Endodermal cell (in vitro differentiated cells): ENCODE measurements at regions not wholly inside any gene's neighbourhood (a gene's known extent, or its start where the extent isn't known, plus 50 kb on each side); places are given as distances from the start of the nearest gene placed in this dataset.

Experiments
- DNase-seq: peaks from one replicate; pipeline ENCODE4 v3.0.0-alpha.2; 2017
- H3K27ac ChIP-seq: 2 replicates; pipeline ENCODE4 v1.5.1; 2013; ENCODE audit warnings: mild to moderate bottlenecking, low read depth, low read length, moderate library complexity
- H3K27me3 ChIP-seq: 2 replicates; pipeline ENCODE4 v1.6.1; 2013; ENCODE audit warnings: mild to moderate bottlenecking, low read length, moderate library complexity; ENCODE audit not compliant: insufficient read depth, control insufficient read depth, poor library complexity, severe bottlenecking
- H3K36me3 ChIP-seq: 2 replicates; pipeline ENCODE4 v1.7.0; 2013; ENCODE audit warnings: mild to moderate bottlenecking, low read length, moderate library complexity; ENCODE audit not compliant: control insufficient read depth, insufficient read depth
- H3K4me1 ChIP-seq: one replicate; pipeline ENCODE4 v1.7.0; 2013; ENCODE audit warnings: low read length; ENCODE audit not compliant: control insufficient read depth, insufficient read depth
- H3K4me3 ChIP-seq: 2 replicates; pipeline ENCODE4 v1.5.1; 2013; ENCODE audit warnings: mild to moderate bottlenecking, low read length, moderate library complexity
- H3K9ac ChIP-seq: 2 replicates; pipeline ENCODE4 v1.6.1; 2013; ENCODE audit warnings: mild to moderate bottlenecking, low read length, moderate library complexity; ENCODE audit not compliant: poor library complexity, severe bottlenecking; ENCODE audit errors: extremely low read depth
- H3K9me3 ChIP-seq: 2 replicates; pipeline ENCODE4 v1.6.1; 2013; ENCODE audit warnings: mild to moderate bottlenecking, low read length, moderate library complexity; ENCODE audit not compliant: control insufficient read depth
- H3K27ac Mint-ChIP-seq: 2 replicates; pipeline ENCODE4 v1.8.0; 2020; ENCODE audit warnings: mixed read lengths
- H3K27me3 Mint-ChIP-seq: 2 replicates; pipeline ENCODE4 v1.8.0; 2021; ENCODE audit warnings: mild to moderate bottlenecking, mixed read lengths; ENCODE audit not compliant: insufficient read depth
- H3K36me3 Mint-ChIP-seq: 2 replicates; pipeline ENCODE4 v1.8.0; 2020; ENCODE audit warnings: low read depth, mixed read lengths
- H3K4me1 Mint-ChIP-seq: 2 replicates; pipeline ENCODE4 v1.8.0; 2020; ENCODE audit warnings: mixed read lengths
- H3K4me3 Mint-ChIP-seq: 2 replicates; pipeline ENCODE4 v1.8.0; 2020; ENCODE audit warnings: mild to moderate bottlenecking, moderate library complexity, mixed read lengths
- H3K9me3 Mint-ChIP-seq: 2 replicates; pipeline ENCODE4 v1.8.0; 2020; ENCODE audit warnings: mild to moderate bottlenecking, mixed read lengths
- CTCF ChIP-seq: fragments of 200-600 bp; sonication (generic); conservative IDR thresholded peaks from 2 replicates; pipeline ENCODE4 v1.5.0; 2021; ENCODE audit warnings: antibody characterized with exemption, mild to moderate bottlenecking
- WGBS, 2 experiments: methylation state at CpG; one replicate each; pipeline versions ENCODE4 v1.1.5 to v1.1.7; 2013; ENCODE audit warnings: missing lambda C conversion rate in 2 of 2, mixed read lengths in 1 of 2; ENCODE audit not compliant: insufficient coverage in 1 of 2, insufficient read length in 1 of 2; 5-methylcytosine and 5-hydroxymethylcytosine counted together

- no peak for DNase-seq
- H3K27me3 Mint-ChIP-seq = no peaks in the 10 kb centered on the region
- Histone ChIP-seq H3K36me3 (no peaks in the 10 kb centered on the region), H3K27ac (no peak overlapping the region), H3K4me3 (no peak overlapping the region), H3K9ac (no peak overlapping the region), H3K4me1 (peaks cover 10% of the 10 kb centered on the region), H3K27me3 (no peaks in the 10 kb centered on the region), H3K9me3 (no peaks in the 10 kb centered on the region)
- TF ChIP-seq CTCF = peak; percentile 40
- 91 to 100% methylated on average over 2 to 3 of the region's 3 CpGs for WGBS, 2 experiments
- H3K27ac Mint-ChIP-seq = no peak overlapping the region
- peaks cover 9% of the 10 kb centered on the region for H3K4me1 Mint-ChIP-seq
- no peaks in the 10 kb centered on the region for H3K9me3 Mint-ChIP-seq
- H3K36me3 Mint-ChIP-seq = peaks cover under 1% of the 10 kb centered on the region
- no peak overlapping the region for H3K4me3 Mint-ChIP-seq
These were observed 221.3 kb upstream of the TAS2R1 start for GRCh38 chr5:9851458-9851857.

DNA sequence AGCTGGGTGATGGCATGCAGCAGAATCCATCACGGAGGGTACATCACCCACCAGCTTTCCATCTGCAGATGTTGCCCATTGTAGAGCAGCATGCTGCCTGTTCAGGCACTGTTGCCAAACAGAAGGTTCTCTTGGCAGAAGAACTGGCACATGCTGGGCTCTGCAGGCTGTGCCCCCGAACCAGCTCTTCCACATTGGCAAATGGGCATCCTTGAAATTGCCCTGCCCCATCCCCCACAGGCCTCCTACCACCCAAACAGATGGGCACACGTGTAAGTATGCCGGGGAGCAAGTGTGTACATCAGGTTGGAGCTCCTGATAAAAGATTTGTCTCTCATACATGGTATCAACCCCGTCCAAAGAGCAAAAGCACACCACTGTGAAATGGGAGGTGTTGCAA lies 220.3 kb upstream of the TAS2R1 start:
- Mint-ChIP-seq H3K4me3 (no peak overlapping the region), H3K9me3 (no peaks in the 10 kb centered on the region), H3K4me1 (peaks cover 9% of the 10 kb centered on the region), H3K27ac (no peak overlapping the region), H3K27me3 (no peaks in the 10 kb centered on the region), H3K36me3 (no peaks in the 10 kb centered on the region)
- no peaks in the 10 kb centered on the region for H3K9me3 ChIP-seq
- no peaks in the 10 kb centered on the region for H3K27me3 ChIP-seq
- H3K4me1 ChIP-seq = peaks cover 10% of the 10 kb centered on the region
- 91 to 96% methylated on average over 4 to 5 of the region's 5 CpGs for WGBS, 2 experiments
- H3K9ac ChIP-seq = no peak overlapping the region
- DNase-seq = no peak
- H3K36me3 ChIP-seq = no peaks in the 10 kb centered on the region
- TF ChIP-seq CTCF = no peak
- no peak overlapping the region for H3K4me3 ChIP-seq
- no peak overlapping the region for H3K27ac ChIP-seq

DNA sequence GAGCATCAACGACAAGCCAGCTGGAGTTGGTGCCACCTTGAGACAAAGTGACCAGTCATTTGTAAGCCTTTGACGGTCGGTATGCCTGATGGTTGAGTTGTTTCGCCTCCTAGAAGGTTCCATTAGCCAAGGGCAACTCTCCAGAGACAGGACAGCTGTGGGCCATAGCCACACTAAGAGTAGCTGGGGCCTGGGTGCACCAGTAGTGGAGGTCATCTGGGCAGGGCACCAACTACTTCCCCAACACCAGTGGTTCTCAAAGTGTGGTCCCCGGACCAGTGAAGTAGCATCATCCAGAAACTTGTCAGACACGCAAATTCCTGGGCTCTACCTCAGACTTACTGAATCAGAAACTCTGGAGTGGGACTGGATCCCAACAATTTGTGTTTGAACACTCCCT lies 217.5 kb upstream of the TAS2R1 start:
- H3K27ac ChIP-seq = no peak overlapping the region

More for the DNA sequence above, 217.5 kb upstream of the TAS2R1 start:
- TF ChIP-seq CTCF = no peak
- 76 to 88% methylated on average over 5 to 6 of the region's 6 CpGs for WGBS, 2 experiments
- Histone ChIP-seq H3K4me3 (no peak overlapping the region), H3K4me1 (peaks cover 10% of the 10 kb centered on the region), H3K9me3 (no peaks in the 10 kb centered on the region), H3K36me3 (no peaks in the 10 kb centered on the region), H3K27me3 (no peaks in the 10 kb centered on the region), H3K9ac (no peak overlapping the region)
- DNase-seq = no peak
- no peak overlapping the region for H3K27ac Mint-ChIP-seq
- peaks cover 9% of the 10 kb centered on the region for H3K4me1 Mint-ChIP-seq
- no peaks in the 10 kb centered on the region for H3K27me3 Mint-ChIP-seq
- H3K9me3 Mint-ChIP-seq = peaks cover 1% of the 10 kb centered on the region
- H3K36me3 Mint-ChIP-seq = no peaks in the 10 kb centered on the region
- no peak overlapping the region for H3K4me3 Mint-ChIP-seq
